HG02798 (cell line): ENCODE measurements at regions not wholly inside any gene's neighbourhood (a gene's known extent, or its start where the extent isn't known, plus 50 kb on each side); places are given as distances from the start of the nearest gene placed in this dataset.

Source experiments
- ATAC-seq: cut with Tn5 transposase; IDR thresholded peaks from one replicate; pipeline ENCODE4 v1.9.1; 2021; ENCODE audit warnings: mild to moderate bottlenecking; ENCODE audit not compliant: unreplicated experiment, poor library complexity

DNA sequence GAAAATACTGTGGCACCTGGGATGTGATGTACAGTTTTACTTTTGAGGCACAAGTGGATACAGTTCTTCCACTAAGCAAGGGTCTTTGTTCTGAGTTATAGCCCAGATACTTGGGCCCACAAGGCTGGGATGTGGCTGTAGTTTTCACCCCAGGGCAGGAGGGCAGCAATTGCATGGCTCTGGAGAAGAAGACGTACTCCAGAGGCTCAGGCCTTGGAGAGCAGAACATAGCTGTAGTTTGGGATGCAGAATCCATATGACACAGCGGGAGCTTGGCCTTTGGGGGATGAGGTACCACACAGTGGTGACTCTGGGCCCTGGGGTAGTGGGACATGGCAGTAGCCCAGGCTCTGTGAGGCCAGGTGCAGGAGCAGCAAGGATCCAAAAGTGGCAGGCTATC lies 110.8 kb upstream of the FSTL4 start:
- no peak for ATAC-seq

DNA sequence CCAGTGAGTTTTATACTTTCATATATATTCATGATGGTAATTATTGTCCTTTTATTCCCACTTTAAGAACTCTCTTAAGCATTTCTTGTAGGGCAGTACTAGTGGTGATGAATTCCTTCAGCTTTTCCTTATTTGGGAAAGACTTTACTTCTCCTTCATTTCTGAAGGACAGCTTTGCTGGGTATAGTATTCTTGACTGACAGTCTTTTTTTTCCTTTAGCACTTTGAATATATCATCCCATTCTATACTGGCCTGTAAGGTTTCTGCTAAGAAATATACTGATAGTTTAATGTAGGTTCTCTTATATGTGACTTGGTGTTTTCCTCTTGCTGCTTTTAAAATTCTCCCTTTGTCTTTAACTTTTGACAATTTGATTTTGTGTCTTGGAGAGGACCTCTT lies 109.0 kb upstream of the FSTL4 start:
- no peak for ATAC-seq

DNA sequence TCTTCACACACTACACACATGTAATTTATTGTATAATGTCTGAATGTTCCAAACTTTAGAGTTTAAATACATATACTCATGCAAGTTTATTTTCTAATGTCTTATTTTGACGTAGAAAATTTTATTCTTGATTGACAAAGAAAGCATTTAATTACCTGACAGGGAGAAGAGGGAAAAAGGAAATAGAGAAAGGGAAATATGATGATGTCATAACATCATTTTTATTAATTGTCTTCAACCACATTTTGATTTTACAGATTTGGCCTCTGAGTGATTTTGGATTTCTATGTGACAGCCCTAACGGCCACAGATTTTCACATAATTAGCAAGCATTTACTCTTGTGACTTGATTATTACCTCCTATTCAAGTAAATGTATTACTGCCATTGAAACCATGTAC lies 106.1 kb upstream of the FSTL4 start:
- no peak for ATAC-seq

DNA sequence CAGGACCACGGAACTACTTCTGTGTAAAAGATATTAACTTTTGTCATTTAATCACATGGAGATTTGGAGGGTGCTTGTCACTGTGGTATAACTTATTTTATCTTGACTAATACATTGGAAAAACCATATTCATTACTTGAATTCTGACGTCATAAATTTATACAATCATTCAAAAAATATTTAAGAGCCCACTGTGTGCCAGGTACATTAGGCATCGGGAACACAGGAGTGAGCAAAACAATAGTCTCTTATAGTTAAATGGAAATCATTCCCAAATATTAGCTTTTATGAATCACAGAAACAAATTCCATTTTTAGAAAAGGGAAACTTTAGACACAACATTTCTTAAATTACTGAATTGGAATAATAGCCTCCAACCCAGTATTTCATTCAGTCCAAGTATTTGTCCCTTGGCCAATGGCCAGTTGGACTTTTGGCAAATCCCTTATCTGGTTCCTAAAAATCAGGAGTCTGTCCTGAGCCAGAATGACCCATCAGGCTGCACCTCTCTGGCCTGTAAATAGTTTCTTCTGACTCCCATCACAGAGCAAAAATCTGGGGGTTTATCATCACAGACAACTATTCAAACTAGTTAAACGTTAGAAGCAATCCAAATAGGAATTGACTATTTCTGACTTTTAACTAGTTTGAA lies 104.3 kb upstream of the FSTL4 start:
- no peak for ATAC-seq

DNA sequence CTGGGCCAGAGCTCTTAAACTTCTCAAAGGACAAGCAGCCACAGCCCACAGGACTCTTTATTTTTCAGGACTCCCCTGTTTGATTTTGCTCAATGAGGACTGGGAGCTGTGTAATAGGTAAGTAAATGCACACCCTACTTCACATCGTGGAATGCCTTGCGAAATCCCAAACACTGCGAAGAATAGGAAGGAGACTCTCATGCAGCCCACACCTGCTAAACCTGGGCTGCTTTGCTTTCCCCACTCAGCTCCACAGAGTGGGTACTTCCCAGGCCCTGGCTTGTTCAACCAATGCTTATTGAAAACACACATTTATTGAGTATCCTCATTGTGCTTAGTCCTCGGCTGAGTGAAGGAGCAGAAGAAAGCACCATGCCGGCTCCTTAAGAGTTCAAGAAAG lies 103.3 kb upstream of the FSTL4 start:
- ATAC-seq: no peak

DNA sequence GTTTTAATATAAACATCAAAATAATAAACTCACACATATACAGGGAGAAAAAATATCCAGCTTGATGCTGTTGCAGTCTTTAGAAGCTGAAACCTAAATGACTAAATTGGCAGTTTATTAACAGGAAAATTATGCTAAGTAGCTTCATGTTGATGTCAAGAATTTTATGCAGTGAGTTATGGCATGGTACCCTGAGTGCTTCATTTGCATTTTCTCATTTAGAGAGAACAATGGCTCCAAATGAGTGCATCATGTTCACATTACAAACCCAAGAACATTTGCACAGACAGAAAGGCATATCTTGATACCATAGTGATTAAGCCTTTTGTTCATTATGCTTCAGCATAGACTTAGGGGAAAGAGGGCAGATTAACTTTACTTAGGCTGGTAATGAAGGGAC lies 102.9 kb upstream of the FSTL4 start:
- ATAC-seq: no peak

DNA sequence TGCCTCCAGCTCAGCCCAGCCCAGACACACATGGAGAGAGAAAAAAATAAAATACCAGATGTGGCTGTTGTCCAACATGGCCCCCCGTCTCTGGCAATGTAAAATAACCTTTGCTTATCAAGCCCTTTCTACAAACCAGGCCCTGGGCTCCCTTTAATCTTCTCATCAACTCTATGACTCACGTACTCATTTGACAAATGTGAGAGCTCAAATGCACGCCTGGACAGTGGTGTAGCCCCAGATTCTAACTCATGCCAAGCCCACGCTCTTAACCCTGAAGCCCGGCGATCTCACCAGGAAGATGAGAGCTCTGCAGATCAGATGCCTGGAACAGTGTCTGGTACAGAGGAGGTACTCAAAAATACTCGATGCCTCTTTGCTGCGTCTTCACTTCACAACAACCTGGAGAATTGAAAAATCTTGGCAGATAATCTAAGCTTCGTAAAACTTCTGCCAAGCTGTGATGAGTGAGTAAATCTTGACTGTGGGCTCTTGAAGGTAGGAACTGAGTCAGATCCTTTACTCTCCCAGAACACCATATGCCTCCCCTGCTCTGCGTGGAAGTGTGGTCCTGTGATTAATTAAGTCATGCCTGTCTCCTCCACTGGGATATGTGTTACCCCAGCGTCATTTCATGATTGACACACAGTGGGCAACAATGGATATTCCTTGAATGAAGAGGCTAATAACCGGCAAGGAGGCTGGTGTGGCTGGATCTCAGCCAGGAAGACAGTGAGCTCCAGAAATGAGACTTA lies 102.0 kb upstream of the FSTL4 start:
- no peak for ATAC-seq

DNA sequence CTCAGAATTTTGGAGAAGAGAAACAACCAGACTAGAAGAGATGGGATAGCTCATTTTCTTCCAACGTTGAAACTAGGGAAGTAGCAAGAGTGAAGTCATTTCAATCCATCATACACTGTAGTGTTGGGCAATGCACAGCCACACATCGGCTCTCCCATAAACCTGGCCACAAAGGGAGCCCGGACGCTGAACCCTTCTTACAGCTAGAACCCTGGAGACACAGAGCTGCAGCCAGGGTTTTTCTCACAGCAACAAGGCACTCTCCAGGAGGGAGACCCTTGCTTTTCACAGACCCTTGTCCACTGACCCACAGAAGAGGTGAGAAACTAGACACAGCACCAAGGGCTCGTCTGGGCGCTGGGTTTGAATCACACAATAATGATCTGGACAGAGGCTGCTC lies 101.4 kb upstream of the FSTL4 start:
- ATAC-seq: no peak

DNA sequence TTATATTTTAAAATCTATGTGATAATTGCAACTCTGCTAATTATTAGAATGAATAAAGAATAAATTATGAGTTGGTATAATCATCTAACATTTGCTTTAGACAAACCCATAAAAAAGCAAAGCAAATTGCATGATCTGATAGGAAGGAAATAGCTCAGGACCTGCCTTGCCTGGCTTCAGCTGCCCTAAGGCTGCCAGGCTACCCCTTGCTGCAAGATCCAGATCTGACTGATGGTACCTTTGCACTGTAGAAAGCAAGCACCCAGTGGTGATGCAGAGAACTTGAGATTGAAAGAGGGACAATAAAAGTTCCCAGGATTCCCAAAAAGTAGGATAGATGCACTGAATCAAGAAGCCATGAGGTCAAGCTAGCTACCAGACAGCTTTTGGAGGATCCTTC lies 100.9 kb upstream of the FSTL4 start:
- ATAC-seq: no peak

DNA sequence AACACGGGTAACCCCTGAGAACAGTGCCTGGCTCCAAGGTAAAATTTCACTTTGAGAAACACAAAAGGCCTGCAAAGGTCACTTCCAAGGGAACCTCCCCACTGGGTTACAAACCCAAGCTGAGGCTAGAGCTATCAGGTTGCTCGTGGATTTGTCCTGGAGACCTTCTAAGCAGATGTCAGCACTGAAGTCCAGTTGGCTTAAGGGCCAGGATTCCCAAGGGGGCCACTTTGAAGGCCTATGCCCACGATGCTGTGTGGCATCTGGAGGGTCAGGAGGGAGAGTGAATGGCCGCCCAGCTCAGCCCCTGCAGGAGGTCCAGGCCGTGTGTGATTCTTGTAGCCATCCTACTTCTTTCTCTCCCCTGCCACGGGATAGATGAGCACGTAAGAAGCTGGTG lies 100.2 kb upstream of the FSTL4 start:
- ATAC-seq: no peak

DNA sequence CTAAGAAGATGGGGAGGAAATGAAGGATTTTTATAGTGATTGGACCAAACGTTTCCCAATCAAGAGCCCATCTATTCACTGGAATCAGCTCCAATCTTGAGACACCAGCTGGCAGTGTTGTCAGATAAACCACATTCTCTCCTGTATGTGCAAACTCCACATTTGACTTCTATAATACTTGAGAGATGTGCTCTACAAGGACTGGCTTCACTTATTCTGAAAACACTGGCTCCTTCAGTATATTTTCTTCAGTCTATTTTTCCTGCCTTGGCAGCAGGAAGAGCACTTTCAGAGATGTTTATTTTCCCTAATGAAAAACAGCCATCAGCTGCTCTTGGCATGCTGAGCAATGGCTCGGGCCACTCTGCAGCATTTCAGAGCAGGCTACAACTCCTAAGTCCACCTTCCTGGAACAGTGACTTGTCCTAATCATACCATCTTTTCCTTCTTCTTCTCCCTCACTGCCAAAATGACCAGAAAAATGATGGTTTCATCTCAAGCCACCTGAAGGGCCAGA lies 96.9 kb upstream of the FSTL4 start:
- no peak for ATAC-seq

DNA sequence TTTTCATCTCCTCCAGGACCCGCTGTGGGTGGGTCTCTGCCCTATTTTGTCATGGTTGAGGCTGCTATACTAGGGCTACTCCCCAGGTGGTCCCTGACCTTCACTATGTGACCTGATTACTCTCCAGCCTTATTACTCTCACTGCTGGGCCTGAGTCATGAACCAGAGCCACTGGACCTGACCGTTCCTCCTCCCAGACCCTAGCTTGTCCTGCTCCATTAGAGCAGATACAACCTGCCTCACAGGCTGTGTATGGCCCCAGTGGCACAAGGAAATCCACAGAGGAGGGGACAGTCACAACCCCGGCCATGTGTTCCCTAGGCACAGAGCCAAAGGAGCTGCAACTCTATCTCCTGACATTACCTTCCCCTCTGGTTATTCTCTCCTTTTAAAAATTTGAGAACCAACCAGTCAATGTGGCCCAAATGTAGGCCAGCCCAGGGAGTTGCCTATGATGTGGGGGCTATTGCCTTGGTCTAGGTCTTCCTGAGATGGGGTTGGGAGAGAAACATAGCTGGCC lies 96.0 kb upstream of the FSTL4 start:
- no peak for ATAC-seq

DNA sequence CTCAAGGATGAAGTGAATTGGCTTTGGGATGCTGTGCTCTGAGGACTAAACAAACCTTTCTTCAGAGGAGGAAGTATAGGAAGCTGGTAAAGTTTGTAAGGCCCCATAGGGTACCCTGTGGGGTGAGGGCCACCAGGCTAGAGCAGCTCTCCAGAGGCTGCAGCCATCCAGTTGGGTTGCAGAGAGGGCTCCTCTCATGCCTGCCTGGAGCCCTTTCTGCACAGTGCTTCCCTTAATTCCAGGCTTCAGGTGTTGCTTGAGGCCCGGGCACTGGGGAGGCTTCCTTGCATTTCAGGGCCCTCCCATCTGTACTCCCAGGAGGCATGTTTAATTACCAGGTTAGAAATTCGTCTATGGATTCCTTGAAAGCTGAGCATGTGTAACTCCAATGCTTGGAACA lies 95.3 kb upstream of the FSTL4 start:
- no peak for ATAC-seq

DNA sequence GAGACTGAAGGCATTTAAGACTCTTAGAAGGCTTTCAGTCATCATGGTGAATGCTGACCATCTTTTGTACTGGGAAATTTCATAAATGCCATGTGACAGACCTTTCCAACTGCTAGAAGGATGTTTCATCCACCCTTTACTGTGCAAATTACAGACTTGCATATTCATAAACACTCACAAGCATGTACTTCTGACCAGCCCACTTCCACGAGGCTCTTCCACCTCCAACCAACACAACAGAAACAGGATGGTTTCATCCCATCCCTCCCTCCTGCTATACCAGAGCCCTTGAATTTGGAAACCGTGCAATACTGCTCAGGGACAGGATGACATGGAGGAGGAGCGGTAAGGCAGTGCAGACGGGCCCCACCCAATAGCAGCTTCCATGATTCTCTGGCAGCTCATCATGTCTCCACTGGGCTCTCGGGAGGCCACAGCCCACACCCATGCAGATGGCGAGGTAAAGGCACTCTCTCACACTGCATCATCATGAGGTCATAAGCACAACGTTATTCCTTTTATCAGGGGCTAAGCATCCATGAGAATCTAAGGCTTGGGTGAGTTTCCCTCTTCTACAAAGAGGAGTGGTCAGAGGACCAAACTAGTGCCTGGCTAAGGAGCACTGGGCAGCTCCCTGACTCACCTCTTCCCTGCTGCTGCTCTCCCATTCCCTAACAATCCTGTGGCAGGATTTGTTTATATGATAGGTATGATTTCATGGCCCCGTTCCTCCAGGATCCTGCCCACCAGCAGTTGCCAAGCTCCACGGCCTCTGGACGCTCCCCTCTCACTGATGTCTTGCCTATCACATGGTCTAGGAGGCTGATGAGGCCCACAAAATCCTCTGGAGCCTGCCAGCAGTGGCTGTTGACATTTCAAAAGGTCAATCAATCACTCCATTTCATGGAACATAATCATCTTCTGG lies 94.4 kb upstream of the FSTL4 start:
- no peak for ATAC-seq

DNA sequence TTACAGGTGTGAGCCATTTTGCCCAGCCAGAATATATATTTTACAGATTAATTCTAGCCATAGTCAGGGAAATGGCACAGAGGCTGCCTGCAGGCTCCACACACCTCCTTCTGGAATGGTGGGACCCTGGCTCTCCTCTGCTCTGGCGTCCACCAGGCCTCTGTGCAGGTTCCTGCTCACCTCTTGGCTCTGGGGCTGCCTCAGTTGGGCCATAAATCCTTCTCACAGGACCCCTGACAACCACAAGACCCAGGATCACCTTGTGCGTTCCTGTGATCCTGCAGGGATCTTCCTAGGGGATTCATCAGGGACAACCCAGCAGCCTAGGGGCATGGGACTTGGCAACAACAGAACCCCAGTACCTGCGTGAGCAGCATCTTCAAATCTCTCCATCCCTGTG lies 93.0 kb upstream of the FSTL4 start:
- ATAC-seq: no peak

DNA sequence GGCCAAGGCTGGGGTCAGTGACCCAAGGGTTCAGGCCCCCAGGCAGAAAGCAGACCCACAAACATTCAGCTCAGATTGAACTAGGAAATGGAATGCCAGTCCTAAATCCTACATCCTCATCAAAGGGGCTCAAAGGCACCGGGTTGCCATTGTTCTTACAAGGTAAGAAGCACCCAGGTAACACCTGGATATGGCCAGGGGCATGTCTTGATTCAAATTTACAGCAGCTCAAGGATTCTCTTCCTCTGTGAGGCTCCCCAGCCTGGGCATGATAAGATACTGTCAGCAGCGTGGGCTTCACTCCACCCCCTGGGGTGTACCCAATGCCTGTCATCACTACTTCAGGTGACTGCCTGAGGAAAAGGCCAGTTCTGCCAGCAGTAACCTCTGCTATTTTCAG lies 92.1 kb upstream of the FSTL4 start:
- no peak for ATAC-seq

DNA sequence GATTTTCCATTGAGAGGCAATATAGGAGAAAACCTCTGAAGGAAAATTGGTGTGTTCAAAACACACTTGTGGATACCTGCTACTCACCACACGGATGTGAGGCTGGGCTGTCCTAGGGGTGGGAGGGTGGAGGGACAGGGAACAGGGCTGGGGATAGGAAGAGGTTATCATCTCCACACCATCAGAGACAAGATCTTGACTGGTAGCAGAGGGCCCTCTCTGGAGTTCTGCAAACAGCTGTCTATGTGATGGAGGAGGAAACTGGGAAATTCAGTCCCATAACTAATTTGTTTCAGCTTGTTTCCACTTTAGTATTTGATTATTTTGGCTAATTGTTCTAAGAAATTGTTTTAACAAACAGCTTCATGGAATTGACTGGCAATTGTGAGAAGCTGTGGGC lies 91.6 kb upstream of the FSTL4 start:
- no peak for ATAC-seq

DNA sequence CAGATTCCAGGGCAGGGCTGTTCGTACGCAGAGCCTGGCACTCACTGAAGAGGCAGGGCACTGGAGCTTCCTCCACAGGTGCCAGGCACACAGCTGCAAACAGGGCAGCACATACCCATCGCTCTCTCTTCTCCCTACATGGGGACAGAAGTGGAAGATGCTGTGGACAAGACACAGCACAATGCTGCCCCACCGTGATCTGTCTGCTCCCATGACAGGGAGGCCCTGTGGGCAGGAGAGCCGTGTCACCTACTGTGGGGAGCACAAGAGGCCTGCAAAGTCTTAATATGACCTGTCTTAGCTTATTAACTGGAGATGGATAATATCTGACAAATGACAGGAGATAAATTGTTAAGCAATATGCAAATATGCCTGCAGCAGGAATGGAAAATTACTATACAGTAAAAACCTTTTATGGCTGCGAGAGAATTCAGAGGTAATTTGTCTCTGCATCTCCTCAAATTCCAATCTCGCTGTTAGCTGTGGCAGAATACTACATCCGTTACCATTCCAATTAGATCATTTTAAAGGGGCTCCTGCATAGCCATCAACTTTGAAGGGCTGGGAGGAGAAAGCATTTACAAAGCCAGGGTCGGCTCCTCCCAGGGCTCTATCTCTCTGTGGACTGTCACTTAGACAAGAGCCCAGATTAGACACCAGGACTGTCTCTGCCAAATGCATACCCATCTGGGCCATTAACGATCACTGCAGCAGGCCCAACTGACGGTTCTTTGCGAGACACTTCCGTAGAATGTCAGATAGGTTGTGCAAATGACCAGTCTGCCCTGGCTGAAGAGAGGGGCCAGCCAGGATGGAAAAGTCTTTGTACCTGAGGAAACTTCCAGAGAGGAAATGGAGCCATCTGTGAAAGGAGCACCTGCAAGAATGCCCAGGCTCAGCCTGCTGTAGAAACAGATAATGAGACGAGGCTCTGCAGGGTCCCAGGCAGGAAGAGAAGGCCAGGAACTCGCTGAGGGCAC lies 90.7 kb upstream of the FSTL4 start:
- no peak for ATAC-seq

DNA sequence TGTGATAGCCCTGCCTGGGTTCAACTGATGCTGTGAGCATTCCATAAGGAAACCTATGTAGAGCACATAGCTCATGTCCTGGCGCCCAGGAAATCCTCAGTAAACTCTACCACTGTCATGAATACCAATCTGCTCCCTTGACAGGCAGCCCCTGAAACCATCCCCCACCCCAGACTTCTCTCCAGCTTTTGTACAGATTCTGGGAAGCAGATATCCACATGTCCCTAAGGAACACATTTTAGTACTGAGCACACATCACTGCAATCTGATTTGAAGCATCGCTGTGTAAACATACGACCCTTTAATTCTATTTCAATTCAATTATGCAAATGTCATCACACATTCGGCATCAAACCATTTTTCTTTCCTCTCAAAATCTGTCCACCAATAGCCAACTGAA lies 89.5 kb upstream of the FSTL4 start:
- ATAC-seq: no peak

DNA sequence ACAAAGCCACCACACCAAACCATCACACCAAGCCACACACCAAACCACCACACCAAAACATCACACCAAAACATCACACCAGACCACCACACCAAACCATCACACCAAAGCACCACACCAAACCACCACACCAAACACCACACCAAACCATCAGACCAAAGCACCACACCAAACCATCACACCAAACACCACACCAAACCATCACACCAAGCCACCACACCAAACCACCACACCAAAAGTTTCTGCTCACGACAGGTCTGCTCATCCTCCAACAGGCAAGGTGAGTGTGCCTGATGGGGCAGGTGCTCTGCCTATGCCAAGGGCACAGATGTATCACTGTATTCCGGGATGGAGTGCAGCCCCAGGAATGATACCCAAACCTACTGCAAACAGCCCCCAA lies 87.9 kb upstream of the FSTL4 start:
- no peak for ATAC-seq
